ENCODE measurements at regions not wholly inside any gene's neighbourhood (a gene's known extent, or its start where the extent isn't known, plus 50 kb on each side); places are given as distances from the start of the nearest gene placed in this dataset.
"Not testable (repeated sequence)": the region's sequence is repeated elsewhere in the genome, so short reads cannot be mapped to it uniquely, and the experiment has no call there.

- no peak overlapping the region for H3K4me3 ChIP-seq (ENCODE audit: control insufficient read depth, low read depth, low read length)
- DNase-seq (ENCODE audit: low read depth) = no peak
- TF ChIP-seq CTCF (IDR thresholded peaks at IDR 0.05; ENCODE audit: control insufficient read depth, insufficient read depth, low read depth, low read length, missing control alignments) = no peak
Observed at GRCh38 chr9:135402739-135403695, 76.6 kb upstream of the PPP1R26 start.

GRCh38 chr9:135403733-135404450 is 75.7 kb upstream of the PPP1R26 start:
- no peak for TF ChIP-seq CTCF (IDR thresholded peaks at IDR 0.05; ENCODE audit: control insufficient read depth, insufficient read depth, low read depth, low read length, missing control alignments)
- no peak for DNase-seq (ENCODE audit: low read depth)
- H3K4me3 ChIP-seq (ENCODE audit: control insufficient read depth, low read depth, low read length) = no peak overlapping the region

GRCh38 chr9:135404451-135405144 is 75.0 kb upstream of the PPP1R26 start:
- TF ChIP-seq CTCF (IDR thresholded peaks at IDR 0.05; ENCODE audit: control insufficient read depth, insufficient read depth, low read depth, low read length, missing control alignments) = no peak
- no peak for DNase-seq (ENCODE audit: low read depth)
- no peak overlapping the region for H3K4me3 ChIP-seq (ENCODE audit: control insufficient read depth, low read depth, low read length)

- DNase-seq (ENCODE audit: low read depth) = not testable (repeated sequence)
Observed at GRCh38 chr9:135405145-135405464, 74.5 kb upstream of the PPP1R26 start.

GRCh38 chr9:135408476-135409254 is 70.9 kb upstream of the PPP1R26 start:
- no peak for DNase-seq (ENCODE audit: low read depth)
- no peak for TF ChIP-seq CTCF (IDR thresholded peaks at IDR 0.05; ENCODE audit: control insufficient read depth, insufficient read depth, low read depth, low read length, missing control alignments)
- H3K4me3 ChIP-seq (ENCODE audit: control insufficient read depth, low read depth, low read length) = no peak overlapping the region

More at GRCh38 chr9:135405145-135405464, 74.5 kb upstream of the PPP1R26 start:
- H3K4me3 ChIP-seq (ENCODE audit: control insufficient read depth, low read depth, low read length) = not testable (repeated sequence)

GRCh38 chr9:135409286-135410200 is 70.0 kb upstream of the PPP1R26 start:
- DNase-seq (ENCODE audit: low read depth) = no peak
- no peak for TF ChIP-seq CTCF (IDR thresholded peaks at IDR 0.05; ENCODE audit: control insufficient read depth, insufficient read depth, low read depth, low read length, missing control alignments)
- H3K4me3 ChIP-seq (ENCODE audit: control insufficient read depth, low read depth, low read length) = no peak overlapping the region

Measured in AG09309 (cell line).